Mucosa of descending colon (tissue), 3 donors: ENCODE measurements at regions not wholly inside any gene's neighbourhood (a gene's known extent, or its start where the extent isn't known, plus 50 kb on each side); places are given as distances from the start of the nearest gene placed in this dataset.

Experiments used
- ATAC-seq: fragments of 200-7000 bp; cut with Tn5 transposase; one replicate; pipeline ENCODE4 v1.9.1; 2020; ENCODE audit warnings: mild to moderate bottlenecking, moderate library complexity
- DNase-seq, 3 donors: peaks; one replicate each; pipeline ENCODE4 v3.0.0-alpha.2; 2020
- H3K36me3 ChIP-seq: fragments of 200-600 bp; one replicate; pipeline ENCODE4 v1.8.0; 2021; ENCODE audit warnings: low read depth, mild to moderate bottlenecking
- H3K4me1 ChIP-seq: fragments of 200-600 bp; one replicate; pipeline ENCODE4 v1.8.0; 2021; ENCODE audit warnings: low read depth, mild to moderate bottlenecking
- H3K4me3 ChIP-seq: fragments of 200-600 bp; one replicate; pipeline ENCODE4 v1.8.0; 2021; ENCODE audit warnings: mild to moderate bottlenecking
- H3K9me3 ChIP-seq: fragments of 200-600 bp; one replicate; pipeline ENCODE4 v1.8.0; 2021; ENCODE audit warnings: mild to moderate bottlenecking
- intact Hi-C, 2 donors: fragments of 100-400 bp; cut with DNase I in 1 of 2; cut with micrococcal nuclease in 1 of 2; formaldehyde crosslinking; loops; one replicate each; pipeline versions ENCODE4 v1.11.0 to v1.11.1; 2022; cut with DNase I, micrococcal nuclease
- TF ChIP-seq, protein P1 (sequence below): fragments of 200-600 bp; IDR thresholded peaks from one replicate; pipeline ENCODE4 v1.8.0; 2022; ENCODE audit warnings: antibody characterized with exemption, mild to moderate bottlenecking
- donor health status: DM: no; HTN: no; CAD: no; lungs with moderate emphysema.
- donor health status: DM: no; HTN: no; CAD: no.
- donor health status: DM: no; HTN: yes; CAD: no.

DNA sequence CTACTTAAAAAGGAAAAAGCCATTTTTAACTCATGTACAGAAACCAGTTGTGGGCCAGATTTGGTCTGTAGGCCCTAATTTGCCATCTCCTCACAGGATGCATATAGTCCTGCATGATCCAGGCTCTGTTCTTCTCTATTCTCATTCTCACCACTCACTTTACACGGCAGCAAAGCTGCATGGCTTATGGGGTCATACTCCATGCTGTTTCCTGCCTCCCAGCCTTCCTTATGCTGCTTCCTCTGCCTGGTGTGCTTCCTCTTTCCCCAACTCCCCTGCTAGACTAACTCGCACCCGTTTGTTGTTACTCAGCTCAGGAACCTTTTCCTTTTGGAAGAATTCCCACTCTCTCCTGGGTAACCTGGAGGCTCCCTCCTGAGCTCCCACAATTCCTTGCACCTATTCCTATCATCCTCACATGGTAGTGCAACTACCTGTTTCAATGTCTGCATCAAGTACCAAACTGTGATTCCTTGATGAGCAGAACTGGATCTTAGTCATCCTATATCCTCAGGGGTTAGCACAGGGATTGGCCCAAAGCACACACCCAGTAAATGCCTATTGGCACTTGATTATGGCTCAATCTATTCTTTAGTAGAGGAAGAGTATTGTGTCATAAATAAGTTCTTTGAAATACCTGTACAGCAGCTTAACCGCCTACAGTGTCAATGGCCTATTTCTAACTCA lies 172.1 kb upstream of the MITF start:
- DNase-seq = no peak
- no peak for ATAC-seq
- Histone ChIP-seq H3K4me1 (no peaks in the 10 kb centered on the region), H3K4me3 (no peak overlapping the region), H3K36me3 (no peaks in the 10 kb centered on the region), H3K9me3 (no peaks in the 10 kb centered on the region)
- TF ChIP-seq, protein P1, sequence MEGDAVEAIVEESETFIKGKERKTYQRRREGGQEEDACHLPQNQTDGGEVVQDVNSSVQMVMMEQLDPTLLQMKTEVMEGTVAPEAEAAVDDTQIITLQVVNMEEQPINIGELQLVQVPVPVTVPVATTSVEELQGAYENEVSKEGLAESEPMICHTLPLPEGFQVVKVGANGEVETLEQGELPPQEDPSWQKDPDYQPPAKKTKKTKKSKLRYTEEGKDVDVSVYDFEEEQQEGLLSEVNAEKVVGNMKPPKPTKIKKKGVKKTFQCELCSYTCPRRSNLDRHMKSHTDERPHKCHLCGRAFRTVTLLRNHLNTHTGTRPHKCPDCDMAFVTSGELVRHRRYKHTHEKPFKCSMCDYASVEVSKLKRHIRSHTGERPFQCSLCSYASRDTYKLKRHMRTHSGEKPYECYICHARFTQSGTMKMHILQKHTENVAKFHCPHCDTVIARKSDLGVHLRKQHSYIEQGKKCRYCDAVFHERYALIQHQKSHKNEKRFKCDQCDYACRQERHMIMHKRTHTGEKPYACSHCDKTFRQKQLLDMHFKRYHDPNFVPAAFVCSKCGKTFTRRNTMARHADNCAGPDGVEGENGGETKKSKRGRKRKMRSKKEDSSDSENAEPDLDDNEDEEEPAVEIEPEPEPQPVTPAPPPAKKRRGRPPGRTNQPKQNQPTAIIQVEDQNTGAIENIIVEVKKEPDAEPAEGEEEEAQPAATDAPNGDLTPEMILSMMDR = no peak
- intact Hi-C loops = no loop called here

DNA sequence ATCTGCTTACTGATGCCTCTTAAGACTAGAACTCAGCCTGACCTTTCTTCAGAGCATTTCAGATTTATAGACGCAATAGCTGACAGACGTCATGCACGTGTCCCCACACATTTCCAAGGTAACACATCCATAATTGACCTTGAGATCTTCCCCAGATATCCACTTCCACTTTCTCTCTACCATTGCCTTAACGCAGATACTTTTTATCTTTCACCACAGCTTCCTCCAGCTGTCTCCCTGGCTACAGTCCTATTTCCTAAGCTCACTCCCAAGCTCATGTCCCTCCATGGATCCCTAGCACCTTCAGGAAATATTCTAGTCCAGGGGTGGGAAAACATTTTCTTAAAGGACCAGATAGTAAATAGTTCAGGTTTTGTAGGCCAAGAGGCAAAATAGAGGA lies 173.0 kb upstream of the MITF start:
- DNase-seq (no peak), ATAC-seq (no peak)
- intact Hi-C loops = no loop called here
- no peak overlapping the region for H3K4me3 ChIP-seq
- no peaks in the 10 kb centered on the region for H3K9me3 ChIP-seq
- no peaks in the 10 kb centered on the region for H3K36me3 ChIP-seq
- TF ChIP-seq, protein P1 = no peak
- no peaks in the 10 kb centered on the region for H3K4me1 ChIP-seq

DNA sequence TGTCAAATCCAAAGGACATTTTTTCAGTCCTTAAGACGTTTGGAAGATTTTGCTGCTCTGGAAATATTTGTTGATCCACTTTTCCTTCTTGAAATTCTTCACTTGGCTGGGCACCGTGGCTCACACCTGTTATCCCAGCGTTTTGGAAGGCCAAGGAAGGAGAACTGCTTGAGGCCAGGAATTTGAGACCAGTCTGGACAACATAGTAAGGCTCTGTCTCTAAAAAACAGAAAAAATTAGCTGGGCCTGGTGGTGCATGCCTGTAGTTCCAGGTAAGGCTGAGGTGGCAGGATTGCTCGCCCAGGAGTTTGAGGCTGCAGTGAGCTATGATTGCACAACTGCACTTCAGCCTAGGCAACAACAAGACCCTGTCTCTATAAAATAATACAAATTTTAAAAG lies 173.9 kb upstream of the MITF start:
- no peaks in the 10 kb centered on the region for H3K4me1 ChIP-seq
- no peak for ATAC-seq

DNA sequence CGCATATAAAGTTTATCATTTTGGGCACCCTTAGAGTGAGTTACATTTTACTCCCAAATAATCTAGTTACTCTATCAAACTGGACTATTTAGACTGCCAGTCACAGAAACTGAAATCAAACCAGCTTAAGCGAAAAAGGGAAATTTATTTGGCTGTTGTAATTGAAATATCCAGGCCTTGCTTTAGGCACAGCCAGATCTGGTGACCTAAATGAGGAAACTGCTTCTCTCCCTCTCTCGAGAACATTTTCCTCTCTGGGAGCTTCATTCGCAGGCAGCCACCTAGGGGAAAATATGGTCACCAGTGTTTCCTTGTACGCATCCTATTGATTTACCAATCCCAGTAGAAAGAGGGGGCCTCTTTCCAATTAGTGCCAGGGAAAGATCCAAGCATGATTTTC lies 175.3 kb upstream of the MITF start:
- intact Hi-C loops = no loop called here
- Histone ChIP-seq H3K4me3 (no peak overlapping the region), H3K9me3 (no peaks in the 10 kb centered on the region), H3K4me1 (no peaks in the 10 kb centered on the region), H3K36me3 (no peaks in the 10 kb centered on the region)
- TF ChIP-seq, protein P1 = no peak
- DNase-seq = no peak
- no peak for ATAC-seq

More for the DNA sequence above, 173.9 kb upstream of the MITF start:
- TF ChIP-seq, protein P1 = no peak
- intact Hi-C loops = no loop called here
- DNase-seq = no peak
- no peak overlapping the region for H3K4me3 ChIP-seq
- no peaks in the 10 kb centered on the region for H3K9me3 ChIP-seq
- H3K36me3 ChIP-seq = no peaks in the 10 kb centered on the region

DNA sequence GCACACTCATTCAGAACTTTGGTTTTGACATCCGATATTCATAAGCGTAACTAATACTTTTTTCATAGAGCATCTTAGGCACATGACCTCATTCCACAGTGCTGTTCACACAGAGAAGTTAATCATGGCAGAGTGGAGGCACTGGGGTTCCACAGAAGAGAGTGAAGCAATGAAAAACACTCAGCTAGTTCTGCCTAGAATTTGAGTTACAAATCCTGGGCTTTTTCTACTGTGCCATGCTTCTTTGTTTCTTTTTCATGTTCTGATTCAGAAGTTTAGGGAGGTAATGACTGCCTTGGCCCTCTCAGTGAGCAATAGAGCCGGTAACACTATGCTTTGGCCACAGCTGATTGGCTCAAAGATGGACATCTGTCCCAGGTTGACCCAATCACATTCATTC lies 176.1 kb upstream of the MITF start:
- no peak for DNase-seq
- H3K4me3 ChIP-seq = no peak overlapping the region
- TF ChIP-seq, protein P1 = no peak
- no peaks in the 10 kb centered on the region for H3K36me3 ChIP-seq
- no peaks in the 10 kb centered on the region for H3K9me3 ChIP-seq
- no peak for ATAC-seq
- H3K4me1 ChIP-seq = no peaks in the 10 kb centered on the region
- intact Hi-C loops = no loop called here

DNA sequence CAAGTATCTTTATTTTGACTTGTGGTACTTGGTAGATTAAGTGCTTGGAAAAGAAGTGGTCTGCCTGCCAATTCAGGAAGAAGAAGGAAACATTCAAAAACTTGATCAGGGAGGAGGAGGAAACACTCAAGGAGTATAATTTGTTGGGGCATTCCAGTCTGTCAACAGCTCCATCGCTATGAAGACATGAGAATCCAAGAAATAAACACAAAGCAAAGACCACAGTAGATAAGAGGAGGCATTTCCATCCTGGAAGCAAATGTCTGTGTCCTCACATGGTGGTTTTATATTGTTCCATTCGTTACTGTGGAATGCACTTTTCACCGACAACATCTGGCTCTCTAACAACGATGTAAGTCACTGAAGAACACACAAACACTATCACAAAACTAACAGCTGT lies 176.1 kb upstream of the FRMD4B start:
- DNase-seq = no peak
- no peak overlapping the region for H3K4me3 ChIP-seq
- no peaks in the 10 kb centered on the region for H3K36me3 ChIP-seq
- intact Hi-C loops = no loop called here
- TF ChIP-seq, protein P1 = no peak
- ATAC-seq = no peak
- no peaks in the 10 kb centered on the region for H3K9me3 ChIP-seq
- H3K4me1 ChIP-seq = no peaks in the 10 kb centered on the region
